ENCODE measurements at regions not wholly inside any gene's neighbourhood (a gene's known extent, or its start where the extent isn't known, plus 50 kb on each side); places are given as distances from the start of the nearest gene placed in this dataset.
"Not testable (repeated sequence)": the region's sequence is repeated elsewhere in the genome, so short reads cannot be mapped to it uniquely, and the experiment has no call there.

DNA sequence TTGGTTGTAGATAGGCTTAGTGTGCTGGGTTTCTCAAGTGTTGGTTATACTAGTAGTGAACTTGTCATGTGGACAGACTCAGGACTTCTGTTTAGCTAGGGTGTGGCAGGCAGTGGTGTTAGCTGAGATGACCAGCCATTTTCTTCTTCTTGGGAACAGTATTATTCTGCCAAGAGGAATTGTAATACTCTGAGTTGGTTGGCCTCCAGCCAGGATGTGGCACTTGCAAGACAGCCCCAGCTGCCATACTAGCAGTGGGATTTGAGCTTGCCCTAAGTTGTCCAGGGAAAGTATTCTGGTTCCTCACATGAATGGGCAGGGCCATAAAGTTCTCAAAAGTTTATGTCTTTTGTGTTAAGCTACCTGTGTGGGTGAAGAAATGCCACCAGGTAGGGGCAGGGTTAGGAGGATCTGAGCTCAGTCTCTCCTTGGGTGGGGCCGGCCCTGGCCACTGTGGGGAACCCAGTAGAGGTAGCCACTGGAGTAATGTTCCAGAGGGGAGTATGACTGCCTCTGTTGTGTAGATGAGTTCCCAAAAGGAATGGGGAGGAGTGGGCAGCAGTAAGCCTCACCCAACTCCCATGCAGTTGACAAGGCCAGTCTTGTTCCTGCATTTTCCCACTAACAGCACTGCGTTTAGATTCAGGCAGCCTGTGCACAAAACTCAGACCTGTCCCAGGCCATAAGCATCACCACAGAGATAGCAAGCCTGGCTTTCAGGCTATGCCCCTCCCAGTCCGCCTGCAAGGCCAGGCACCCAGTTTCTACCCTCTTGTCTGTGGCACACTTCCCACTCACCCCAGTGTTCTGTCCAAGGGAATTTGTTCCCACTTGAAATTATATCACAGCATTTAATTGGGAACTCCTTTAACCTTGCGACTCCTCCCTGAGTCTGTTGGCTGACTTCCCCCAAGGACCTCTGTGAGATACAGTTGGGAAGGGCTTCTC lies 250.7 kb downstream of the ANXA1 start:
- Mint-ChIP-seq H3K9me3 (peaks cover 1% of the 10 kb centered on the region), H3K4me1 (no peaks in the 10 kb centered on the region), H3K27me3 (no peaks in the 10 kb centered on the region), H3K27ac (no peak overlapping the region), H3K4me3 (no peak overlapping the region), H3K36me3 (no peaks in the 10 kb centered on the region)
- DNase-seq, result no peak

DNA sequence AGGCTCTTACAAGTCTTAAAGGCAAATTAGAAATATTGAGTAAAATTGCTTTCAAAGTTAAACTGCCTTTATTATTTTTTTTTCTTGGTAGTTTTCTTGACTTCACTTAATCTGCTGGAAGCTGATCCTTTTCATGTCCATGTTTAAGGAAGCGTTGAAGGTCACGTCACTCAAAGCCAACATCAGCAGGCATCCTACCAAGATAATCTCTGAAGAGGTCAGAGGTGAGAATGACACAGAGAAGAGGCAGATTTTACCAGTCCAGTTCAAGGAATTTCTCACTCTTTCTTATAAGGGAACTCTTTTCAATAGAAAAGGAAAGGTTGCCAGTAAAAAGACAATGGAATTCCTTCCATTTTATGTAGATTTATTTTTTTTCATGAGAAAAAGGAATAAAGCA lies 259.8 kb downstream of the ANXA1 start:
- H3K27me3 Mint-ChIP-seq, result no peaks in the 10 kb centered on the region

DNA sequence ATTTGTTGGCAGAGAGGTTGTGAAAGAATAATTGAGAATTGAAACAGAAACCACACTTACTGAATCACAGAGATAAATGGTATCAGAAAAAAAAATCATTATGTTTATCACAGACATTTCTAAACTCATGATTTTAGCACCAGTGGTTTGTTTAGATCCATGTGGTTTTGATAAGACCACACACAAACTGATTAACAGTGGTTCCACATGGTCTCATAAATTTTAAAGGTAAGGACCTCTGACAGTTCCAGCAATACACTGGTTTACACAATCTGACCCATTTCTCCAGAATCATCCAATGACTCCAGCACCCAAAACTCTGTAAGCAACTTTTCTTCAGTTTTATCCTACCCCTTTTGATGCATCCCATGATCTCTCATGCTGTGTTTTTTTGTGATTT lies 261.2 kb downstream of the ANXA1 start:
- no peaks in the 10 kb centered on the region for H3K9me3 Mint-ChIP-seq
- H3K27me3 Mint-ChIP-seq, result no peaks in the 10 kb centered on the region
- no peak overlapping the region for H3K4me3 Mint-ChIP-seq
- no peak overlapping the region for H3K27ac Mint-ChIP-seq
- DNase-seq, result no peak
- H3K4me1 Mint-ChIP-seq, result no peaks in the 10 kb centered on the region
- H3K36me3 Mint-ChIP-seq, result no peaks in the 10 kb centered on the region

More for the DNA sequence above, 259.8 kb downstream of the ANXA1 start:
- Mint-ChIP-seq H3K27ac (no peak overlapping the region), H3K4me1 (no peaks in the 10 kb centered on the region), H3K9me3 (no peaks in the 10 kb centered on the region), H3K36me3 (no peaks in the 10 kb centered on the region), H3K4me3 (no peak overlapping the region)
- DNase-seq, result no peak

DNA sequence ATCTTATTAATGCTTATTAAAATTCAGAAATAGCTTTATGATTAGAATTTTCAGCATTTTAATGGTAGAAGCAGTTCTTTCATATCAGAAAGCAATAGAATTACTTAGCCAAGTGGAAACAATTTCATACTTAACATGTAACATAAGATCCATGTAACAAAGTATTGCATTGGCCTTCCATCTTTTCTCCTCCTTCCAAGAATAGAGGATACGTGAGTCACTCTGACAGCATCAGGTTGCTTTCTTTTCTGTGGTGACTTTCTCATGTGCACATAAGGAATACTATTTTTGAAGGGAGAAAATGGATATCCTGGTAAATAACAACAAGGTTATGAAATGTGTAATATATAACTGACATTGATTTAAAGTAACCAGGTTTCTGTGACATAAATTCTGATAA lies 272.2 kb downstream of the ANXA1 start:
- Mint-ChIP-seq H3K4me3 (no peak overlapping the region), H3K36me3 (no peaks in the 10 kb centered on the region), H3K27me3 (no peaks in the 10 kb centered on the region), H3K27ac (no peak overlapping the region), H3K9me3 (no peaks in the 10 kb centered on the region), H3K4me1 (no peaks in the 10 kb centered on the region)
- DNase-seq, result no peak

DNA sequence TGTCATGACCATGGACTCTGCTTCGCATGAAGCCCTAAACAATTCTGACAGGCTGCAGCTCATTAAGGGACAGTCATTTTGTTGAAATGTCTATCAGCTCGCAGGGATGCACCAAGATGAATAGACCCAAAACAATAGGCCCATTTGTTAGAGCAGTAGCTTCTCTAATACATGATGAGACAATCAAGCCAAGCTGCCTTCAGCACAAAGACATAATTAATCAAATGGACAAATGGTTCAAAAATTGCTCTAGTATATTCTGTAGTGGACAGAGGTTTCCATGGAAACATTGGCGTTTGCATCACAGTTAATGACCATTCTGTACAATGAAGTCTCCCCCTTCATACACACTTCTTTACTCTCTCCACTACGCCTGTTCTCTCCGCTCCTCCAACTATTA lies 274.6 kb downstream of the ANXA1 start:
- no peak overlapping the region for H3K4me3 Mint-ChIP-seq
- no peak for DNase-seq
- no peak overlapping the region for H3K27ac Mint-ChIP-seq
- no peaks in the 10 kb centered on the region for H3K4me1 Mint-ChIP-seq
- no peaks in the 10 kb centered on the region for H3K36me3 Mint-ChIP-seq
- no peaks in the 10 kb centered on the region for H3K27me3 Mint-ChIP-seq
- H3K9me3 Mint-ChIP-seq, result no peaks in the 10 kb centered on the region

DNA sequence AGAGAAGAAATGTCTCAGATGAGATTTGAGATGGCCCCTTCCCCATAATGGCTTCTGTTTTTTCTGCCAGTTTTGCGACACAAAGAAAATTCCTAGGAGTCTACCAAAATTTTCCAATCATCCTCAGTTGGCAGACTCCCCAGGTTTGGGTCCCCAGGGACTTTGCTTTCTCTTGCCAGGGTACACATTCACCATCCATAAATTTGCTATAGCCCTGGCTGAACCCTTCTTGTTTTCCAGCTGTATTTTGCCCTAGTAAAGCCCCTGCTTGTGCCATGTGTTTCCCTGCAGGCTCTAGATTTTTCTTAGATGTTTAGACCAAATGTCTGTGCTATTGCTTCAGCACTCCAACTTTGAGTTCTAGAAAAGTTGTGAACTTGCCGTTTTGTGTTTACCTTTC lies 283.2 kb downstream of the ANXA1 start:
- Mint-ChIP-seq H3K4me1 (no peaks in the 10 kb centered on the region), H3K9me3 (no peaks in the 10 kb centered on the region), H3K36me3 (peaks cover 1% of the 10 kb centered on the region), H3K27me3 (no peaks in the 10 kb centered on the region), H3K27ac (no peak overlapping the region), H3K4me3 (no peak overlapping the region)
- DNase-seq, result no peak

DNA sequence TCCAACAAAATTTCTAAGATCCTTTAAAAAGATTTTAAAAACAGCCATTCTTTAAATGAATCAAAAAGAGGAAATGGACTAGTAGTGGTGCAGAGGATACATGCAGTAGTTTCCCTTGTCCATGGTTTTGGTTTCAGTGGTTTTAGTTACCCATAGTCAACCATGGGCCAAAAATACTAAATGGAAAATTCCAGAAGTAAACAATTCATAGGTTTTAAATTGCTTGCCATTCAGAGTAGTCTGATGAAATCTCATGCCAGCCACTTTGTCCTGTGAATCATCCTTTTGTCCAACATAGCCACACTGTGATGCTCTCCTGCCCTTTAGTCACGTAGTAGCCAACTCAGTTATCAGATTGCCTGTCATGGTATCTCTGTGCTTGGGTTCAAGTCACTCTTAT lies 286.1 kb downstream of the ANXA1 start:
- no peaks in the 10 kb centered on the region for H3K4me1 Mint-ChIP-seq
- H3K4me3 Mint-ChIP-seq, result no peak overlapping the region
- DNase-seq, result no peak
- no peaks in the 10 kb centered on the region for H3K27me3 Mint-ChIP-seq
- no peak overlapping the region for H3K27ac Mint-ChIP-seq
- H3K36me3 Mint-ChIP-seq, result peaks cover 1% of the 10 kb centered on the region
- no peaks in the 10 kb centered on the region for H3K9me3 Mint-ChIP-seq

DNA sequence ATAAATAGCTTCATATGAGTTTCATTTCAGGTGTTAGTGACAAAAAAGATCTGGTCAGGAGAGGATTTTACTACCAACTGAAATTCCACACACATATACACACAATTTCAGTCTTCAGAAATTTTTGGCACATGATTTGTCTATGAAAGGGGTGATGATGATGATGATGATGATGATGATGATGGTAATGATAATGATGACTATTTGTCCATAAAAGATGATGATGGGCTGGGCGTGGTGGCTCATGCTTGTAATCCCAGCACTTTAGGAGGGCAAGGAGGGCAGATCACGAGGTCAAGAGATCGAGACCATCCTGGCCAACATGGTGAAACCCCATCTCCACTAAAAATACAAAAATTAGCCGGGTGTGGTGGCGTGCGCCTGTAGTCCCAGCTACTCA lies 288.2 kb downstream of the ANXA1 start:
- DNase-seq, H3K9me3 Mint-ChIP-seq, H3K36me3 Mint-ChIP-seq, H3K4me3 Mint-ChIP-seq, H3K4me1 Mint-ChIP-seq, H3K27ac Mint-ChIP-seq, H3K27me3 Mint-ChIP-seq: not testable (repeated sequence)

DNA sequence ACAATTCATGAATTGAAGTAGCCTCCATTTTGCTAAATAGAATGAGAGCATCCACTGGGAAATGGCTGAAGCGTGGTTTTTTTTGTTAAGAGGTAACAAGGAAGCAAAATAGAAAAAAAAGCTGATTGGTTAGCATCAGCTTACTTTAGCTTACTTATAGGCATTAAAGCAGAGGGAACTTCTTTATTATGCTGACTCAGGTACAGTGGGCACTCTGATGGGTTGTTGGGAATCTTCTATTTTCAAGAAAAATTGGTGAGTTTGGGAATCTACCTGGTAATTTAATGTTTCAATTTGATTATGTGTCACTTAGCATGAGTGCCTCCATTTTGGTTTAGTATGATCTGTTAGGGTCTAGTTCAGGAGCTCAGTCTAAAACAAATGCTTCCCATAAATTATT lies 289.6 kb downstream of the ANXA1 start:
- no peaks in the 10 kb centered on the region for H3K27me3 Mint-ChIP-seq
- no peaks in the 10 kb centered on the region for H3K36me3 Mint-ChIP-seq
- no peak overlapping the region for H3K27ac Mint-ChIP-seq
- no peak for DNase-seq
- H3K4me3 Mint-ChIP-seq, result no peak overlapping the region
- no peaks in the 10 kb centered on the region for H3K9me3 Mint-ChIP-seq
- H3K4me1 Mint-ChIP-seq, result no peaks in the 10 kb centered on the region

DNA sequence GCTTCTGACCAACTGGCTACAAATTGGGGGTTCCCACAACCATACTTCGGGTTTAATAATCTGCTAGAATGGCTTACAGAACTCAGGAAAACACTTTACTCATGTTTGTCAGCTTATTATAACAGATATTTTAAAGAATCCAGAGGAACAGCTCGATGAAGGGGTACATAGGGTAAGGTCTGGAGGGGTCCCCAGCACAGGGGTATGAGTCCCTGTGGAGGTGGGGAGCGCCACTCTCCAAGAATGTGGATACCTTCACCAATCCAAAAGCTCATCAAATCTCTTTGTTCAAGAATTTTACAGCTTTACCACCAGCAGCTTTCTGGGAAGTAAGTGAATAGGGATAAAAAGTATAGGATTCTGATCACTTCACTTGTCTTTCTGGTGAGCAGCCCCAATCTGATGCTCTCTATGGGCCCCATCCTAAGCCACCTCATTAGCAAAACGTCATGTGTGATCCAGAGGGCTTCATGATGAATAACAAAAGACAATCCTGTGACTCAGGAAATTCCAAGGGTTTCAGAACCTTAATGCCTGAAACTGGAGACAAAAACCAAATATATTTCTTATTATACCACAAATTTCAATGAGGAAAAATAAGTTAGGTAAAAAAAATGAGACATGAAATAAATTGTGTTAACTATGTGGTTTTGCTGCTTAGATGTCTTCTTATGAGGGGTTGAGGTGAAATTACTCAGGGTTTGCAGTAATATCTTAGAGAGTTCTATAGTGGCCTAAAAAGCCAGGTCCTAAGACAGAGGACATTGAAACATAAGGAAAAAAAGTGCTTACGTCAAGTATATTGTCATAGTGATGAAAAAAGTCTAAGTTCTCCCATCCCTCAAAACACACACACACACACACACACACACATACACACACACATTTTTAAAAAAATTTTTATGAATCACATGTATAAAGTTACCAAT lies 290.5 kb downstream of the ANXA1 start:
- Mint-ChIP-seq H3K27ac (no peak overlapping the region), H3K36me3 (no peaks in the 10 kb centered on the region), H3K4me3 (no peak overlapping the region), H3K4me1 (no peaks in the 10 kb centered on the region), H3K9me3 (no peaks in the 10 kb centered on the region), H3K27me3 (no peaks in the 10 kb centered on the region)
- DNase-seq, result no peak

DNA sequence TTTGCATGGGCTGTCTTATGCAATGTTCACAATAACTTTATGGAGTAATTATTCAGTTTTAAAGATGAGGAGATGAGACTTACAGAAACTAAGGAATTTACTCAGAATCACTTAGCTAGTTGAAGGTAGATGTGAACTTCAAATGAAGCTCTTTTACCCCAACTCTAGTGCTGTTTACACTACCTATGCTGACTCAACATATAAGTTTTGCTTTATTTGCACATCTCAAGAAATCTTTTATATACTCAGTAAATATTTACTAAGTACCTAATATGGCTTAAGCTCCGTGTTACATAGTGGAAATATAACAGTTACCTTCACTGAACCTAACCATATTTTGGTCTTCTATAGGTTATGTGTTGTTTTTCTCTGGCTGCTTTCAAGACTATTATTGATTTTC lies 293.2 kb downstream of the ANXA1 start:
- H3K9me3 Mint-ChIP-seq, result no peaks in the 10 kb centered on the region
- H3K27me3 Mint-ChIP-seq, result no peaks in the 10 kb centered on the region
- no peak for DNase-seq
- H3K4me3 Mint-ChIP-seq, result no peak overlapping the region
- H3K4me1 Mint-ChIP-seq, result no peaks in the 10 kb centered on the region
- H3K36me3 Mint-ChIP-seq, result no peaks in the 10 kb centered on the region
- no peak overlapping the region for H3K27ac Mint-ChIP-seq

DNA sequence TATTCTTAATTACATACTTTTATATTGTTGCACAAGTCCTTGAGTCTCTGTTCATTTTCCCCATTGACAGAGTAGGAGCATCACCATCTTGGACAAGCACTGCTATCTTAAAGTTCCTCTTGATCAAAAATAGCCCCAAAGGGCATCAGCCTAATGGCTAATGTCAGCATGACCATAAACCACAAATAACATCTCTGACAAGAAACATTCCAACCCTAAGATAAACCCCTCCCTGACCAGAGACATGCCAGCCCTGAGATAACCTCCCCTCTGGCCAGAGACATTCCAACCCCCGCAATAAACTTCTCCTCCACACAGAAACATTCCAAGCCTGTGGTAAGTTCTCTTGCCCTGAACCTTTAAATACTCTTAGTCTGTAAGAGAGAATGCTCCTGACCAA lies 293.7 kb downstream of the ANXA1 start:
- DNase-seq, H3K4me1 Mint-ChIP-seq, H3K36me3 Mint-ChIP-seq, H3K4me3 Mint-ChIP-seq, H3K9me3 Mint-ChIP-seq, H3K27ac Mint-ChIP-seq, H3K27me3 Mint-ChIP-seq: not testable (repeated sequence)

DNA sequence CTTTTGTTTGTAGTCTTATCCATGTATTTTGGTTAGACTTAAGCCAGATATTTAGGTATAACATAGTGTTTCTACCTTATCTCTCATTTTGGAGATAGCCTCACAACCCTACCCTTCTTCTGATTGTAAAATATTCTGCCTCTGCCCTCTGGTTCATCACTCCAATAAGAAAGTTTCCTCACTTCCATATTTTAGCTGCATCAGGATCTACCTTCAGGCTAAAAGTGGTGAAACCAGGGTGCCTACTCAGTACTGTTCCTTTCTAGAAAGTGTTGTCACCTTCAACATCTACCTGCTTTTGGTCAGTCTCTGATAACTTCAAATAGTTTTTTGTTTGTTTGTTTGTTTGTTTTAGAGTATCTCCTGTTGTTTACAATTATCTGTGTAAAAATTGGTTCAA lies 294.6 kb downstream of the ANXA1 start:
- no peaks in the 10 kb centered on the region for H3K4me1 Mint-ChIP-seq

DNA sequence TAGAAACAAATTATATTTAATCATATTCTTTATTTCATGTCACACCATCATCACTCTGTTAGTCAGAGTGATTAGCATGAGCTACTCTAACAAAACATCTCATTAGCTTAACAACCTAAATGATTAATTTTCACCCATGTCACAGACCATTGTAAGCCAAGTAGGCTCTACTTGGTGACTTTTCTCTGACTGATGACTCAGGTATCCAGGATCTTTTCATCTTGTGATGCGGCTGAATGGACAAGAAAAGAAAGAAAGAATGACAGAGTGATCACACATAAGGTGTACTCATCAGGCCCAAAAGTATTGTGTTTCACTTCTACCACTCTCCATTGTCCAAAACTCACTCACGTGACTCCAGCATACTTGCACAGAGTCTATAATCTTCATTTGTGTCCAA lies 299.3 kb downstream of the ANXA1 start:
- Mint-ChIP-seq H3K27ac (no peak overlapping the region), H3K4me1 (no peaks in the 10 kb centered on the region)
- no peak for DNase-seq

More for the DNA sequence above, 294.6 kb downstream of the ANXA1 start:
- no peaks in the 10 kb centered on the region for H3K27me3 Mint-ChIP-seq
- no peak overlapping the region for H3K27ac Mint-ChIP-seq
- no peak for DNase-seq
- H3K4me3 Mint-ChIP-seq, result no peak overlapping the region
- no peaks in the 10 kb centered on the region for H3K36me3 Mint-ChIP-seq
- no peaks in the 10 kb centered on the region for H3K9me3 Mint-ChIP-seq

DNA sequence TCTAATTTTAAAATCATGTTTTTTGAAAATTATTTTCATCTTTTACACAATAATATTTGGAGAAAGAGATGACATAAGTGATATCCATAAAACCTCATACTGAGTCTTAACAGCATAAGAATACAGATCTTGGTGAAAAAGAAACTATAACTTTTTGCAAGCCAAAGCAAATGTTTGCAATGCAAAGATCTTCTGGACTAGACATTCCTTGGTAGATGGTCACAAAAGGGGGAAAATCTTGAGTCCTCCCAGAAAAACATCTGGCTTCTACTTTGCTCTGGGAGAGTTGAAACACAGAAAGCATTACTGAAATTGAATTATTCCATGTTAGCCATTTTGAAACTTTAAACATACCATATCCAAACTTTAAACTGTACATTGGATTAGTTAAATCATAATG lies 308.2 kb downstream of the ANXA1 start:
- peaks cover 1% of the 10 kb centered on the region for H3K9me3 Mint-ChIP-seq
- H3K27ac Mint-ChIP-seq, result no peak overlapping the region
- DNase-seq, result no peak
- no peaks in the 10 kb centered on the region for H3K36me3 Mint-ChIP-seq
- H3K27me3 Mint-ChIP-seq, result no peaks in the 10 kb centered on the region
- H3K4me1 Mint-ChIP-seq, result no peaks in the 10 kb centered on the region
- no peak overlapping the region for H3K4me3 Mint-ChIP-seq

More for the DNA sequence above, 299.3 kb downstream of the ANXA1 start:
- Mint-ChIP-seq H3K4me3 (no peak overlapping the region), H3K36me3 (no peaks in the 10 kb centered on the region), H3K9me3 (peaks cover 1% of the 10 kb centered on the region), H3K27me3 (no peaks in the 10 kb centered on the region)

All from activated naive CD8-positive, alpha-beta T cell treated with anti-CD3 and anti-CD28 coated beads for 36 hours (primary cell).